ENCODE measurements at regions not wholly inside any gene's neighbourhood (a gene's known extent, or its start where the extent isn't known, plus 50 kb on each side); places are given as distances from the start of the nearest gene placed in this dataset.

- intact Hi-C loops (cut with micrococcal nuclease), result no loop called here
- TF ChIP-seq EZH2 (IDR thresholded peaks at IDR 0.05; ENCODE audit: low read length, unreplicated experiment) (no peak), EZH2phosphoT487 (IDR thresholded peaks at IDR 0.05; ENCODE audit: borderline replicate concordance, low read length) (no peak), CTCF (conservative IDR thresholded peaks at IDR 0.05; ENCODE audit: low read depth, low read length) (no peak)
- H3K9me3 ChIP-seq (ENCODE audit: low read length), result no peaks in the 10 kb centered on the region
- H3K9ac ChIP-seq (ENCODE audit: low read length), result no peak overlapping the region
- H3K4me1 ChIP-seq (ENCODE audit: insufficient read depth, low read length), result no peaks in the 10 kb centered on the region
- peaks cover 18% of the 10 kb centered on the region for H3K27me3 ChIP-seq (ENCODE audit: low read length)
- DNase-seq (no peak), ATAC-seq (no peak)
- no peak overlapping the region for H3K27ac ChIP-seq (ENCODE audit: low read length)
- no TSS peak for BruUV-seq (replicated peaks)
- H3K79me2 ChIP-seq (ENCODE audit: low read length), result no peaks in the 10 kb centered on the region
- H3K36me3 ChIP-seq (ENCODE audit: low read depth, low read length), result no peaks in the 10 kb centered on the region
- ChIA-PET POLR2A (ENCODE audit: unreplicated experiment) (no interaction called here), CTCF (no interaction called here)
- no peak overlapping the region for H3K4me3 ChIP-seq (ENCODE audit: low read length)
- H3K9me2 ChIP-seq (replicated peaks; ENCODE audit: low read length), result no peaks in the 10 kb centered on the region
- no peak overlapping the region for H2AFZ ChIP-seq (ENCODE audit: low read length)
- no peak overlapping the region for H3K4me2 ChIP-seq (ENCODE audit: low read length)
- H3F3A ChIP-seq (ENCODE audit: low read length, unreplicated experiment), result no peaks in the 10 kb centered on the region
- no peaks in the 10 kb centered on the region for H4K20me1 ChIP-seq (ENCODE audit: low read length)
Measured at GRCh38 chr10:128316121-128316726, 190.0 kb upstream of the MKI67 start.

GRCh38 chr10:128316925-128317324 is 190.7 kb upstream of the MKI67 start:
- ChIA-PET CTCF (no interaction called here), POLR2A (ENCODE audit: unreplicated experiment) (no interaction called here)
- H3K4me1 ChIP-seq (ENCODE audit: insufficient read depth, low read length), result no peaks in the 10 kb centered on the region
- H3K4me3 ChIP-seq (ENCODE audit: low read length), result no peak overlapping the region
- H3F3A ChIP-seq (ENCODE audit: low read length, unreplicated experiment), result no peaks in the 10 kb centered on the region
- no peak overlapping the region for H2AFZ ChIP-seq (ENCODE audit: low read length)
- ATAC-seq (no peak), DNase-seq (no peak)
- no peaks in the 10 kb centered on the region for H3K36me3 ChIP-seq (ENCODE audit: low read depth, low read length)
- H3K9me2 ChIP-seq (replicated peaks; ENCODE audit: low read length), result no peaks in the 10 kb centered on the region
- H3K27me3 ChIP-seq (ENCODE audit: low read length), result 0 out of 2 replicates have a peak, but pooled peaks cover 11% of the 10 kb centered on the region
- no peaks in the 10 kb centered on the region for H3K79me2 ChIP-seq (ENCODE audit: low read length)
- TF ChIP-seq EZH2phosphoT487 (IDR thresholded peaks at IDR 0.05; ENCODE audit: borderline replicate concordance, low read length), result no peak
- TF ChIP-seq EZH2 (IDR thresholded peaks at IDR 0.05; ENCODE audit: low read length, unreplicated experiment), result no peak
- TF ChIP-seq CTCF (conservative IDR thresholded peaks at IDR 0.05; ENCODE audit: low read depth, low read length), result no peak
- intact Hi-C loops (cut with micrococcal nuclease), result no loop called here
- H3K9me3 ChIP-seq (ENCODE audit: low read length), result no peaks in the 10 kb centered on the region
- H3K27ac ChIP-seq (ENCODE audit: low read length), result no peak overlapping the region
- H3K4me2 ChIP-seq (ENCODE audit: low read length), result no peak overlapping the region
- no peak overlapping the region for H3K9ac ChIP-seq (ENCODE audit: low read length)
- no TSS peak for BruUV-seq (replicated peaks)
- H4K20me1 ChIP-seq (ENCODE audit: low read length), result no peaks in the 10 kb centered on the region

- 0 out of 2 replicates have a peak, but pooled peaks cover 11% of the 10 kb centered on the region for H3K27me3 ChIP-seq (ENCODE audit: low read length)
Measured at GRCh38 chr10:128318366-128318765, 192.1 kb upstream of the MKI67 start.

More at GRCh38 chr10:128318366-128318765, 192.1 kb upstream of the MKI67 start:
- intact Hi-C loops (cut with micrococcal nuclease), result no loop called here
- DNase-seq (no peak), ATAC-seq (no peak)
- Histone ChIP-seq H3K27ac (ENCODE audit: low read length) (no peak overlapping the region), H4K20me1 (ENCODE audit: low read length) (no peaks in the 10 kb centered on the region), H3K4me1 (ENCODE audit: insufficient read depth, low read length) (no peaks in the 10 kb centered on the region), H3K9me3 (ENCODE audit: low read length) (no peaks in the 10 kb centered on the region), H2AFZ (ENCODE audit: low read length) (no peak overlapping the region), H3K4me2 (ENCODE audit: low read length) (no peak overlapping the region), H3K9ac (ENCODE audit: low read length) (no peak overlapping the region), H3F3A (ENCODE audit: low read length, unreplicated experiment) (no peaks in the 10 kb centered on the region), H3K4me3 (ENCODE audit: low read length) (no peak overlapping the region), H3K79me2 (ENCODE audit: low read length) (no peaks in the 10 kb centered on the region), H3K9me2 (replicated peaks; ENCODE audit: low read length) (no peaks in the 10 kb centered on the region), H3K36me3 (ENCODE audit: low read depth, low read length) (no peaks in the 10 kb centered on the region)
- BruUV-seq (replicated peaks), result no TSS peak
- TF ChIP-seq CTCF (conservative IDR thresholded peaks at IDR 0.05; ENCODE audit: low read depth, low read length), result no peak
- no peak for TF ChIP-seq EZH2 (IDR thresholded peaks at IDR 0.05; ENCODE audit: low read length, unreplicated experiment)
- no peak for TF ChIP-seq EZH2phosphoT487 (IDR thresholded peaks at IDR 0.05; ENCODE audit: borderline replicate concordance, low read length)
- ChIA-PET POLR2A (ENCODE audit: unreplicated experiment) (no interaction called here), CTCF (no interaction called here)

Data from PC-3 (cell line).